GM12878 (cell line): ENCODE measurements at regions not wholly inside any gene's neighbourhood (a gene's known extent, or its start where the extent isn't known, plus 50 kb on each side); places are given as distances from the start of the nearest gene placed in this dataset.

ENCODE experiments used
- ATAC-seq: fragments of 200-7000 bp; cut with Tn5 transposase; 3 replicates; pipeline ENCODE4 v1.9.1; 2020; ENCODE audit warnings: mild to moderate bottlenecking, moderate library complexity
- BruUV-seq: library from RNA; stranded (reverse); fragments of 400-500 nt; replicated peaks from 2 replicates; lab custom pipeline; 2021; lab: Mats Ljungman, UMichigan
- CTCF ChIA-PET: fragments of 300-600 bp; sonication (Branson Sonifier 250); formaldehyde crosslinking; extraction: SDS; loops from one replicate; lab custom pipeline; 2021; ENCODE audit warnings: inconsistent platforms; lab: Yijun Ruan, JAX
- POLR2A ChIA-PET: fragments of 350-600 bp; formaldehyde crosslinking; extraction: SDS; loops from one replicate; lab custom pipeline; 2021; ENCODE audit warnings: inconsistent platforms; lab: Charles Lee
- RAD21 ChIA-PET: fragments of 300-600 bp; sonication (Branson Sonifier 250); formaldehyde crosslinking; loops from one replicate; lab custom pipeline; 2023; ENCODE audit warnings: antibody characterized with exemption; ENCODE audit not compliant: unreplicated experiment; lab: Charles Lee
- SMC1A ChIA-PET: fragments of 300-600 bp; sonication (Branson Sonifier 250); formaldehyde crosslinking; loops from one replicate; lab custom pipeline; 2023; ENCODE audit not compliant: unreplicated experiment, uncharacterized antibody; lab: Charles Lee
- DNase-seq: peaks from one replicate; pipeline ENCODE4 v3.0.0-alpha.2; 2011; ENCODE audit warnings: low read depth, low spot score
- FAIRE-seq: peaks from 3 replicates; lab custom pipeline; 2011; peaks lifted over from hg19 to GRCh38; lab: Jason Lieb, UNC
- H2AFZ ChIP-seq: 2 replicates; pipeline ENCODE4 v1.6.0; 2011; ENCODE audit warnings: low read depth, low read length, control low read depth; ENCODE audit not compliant: control insufficient read depth
- H3K27ac ChIP-seq: 2 replicates; pipeline ENCODE4 v1.5.1; 2011; ENCODE audit warnings: control low read depth; ENCODE audit not compliant: control insufficient read depth, insufficient read depth
- H3K27me3 ChIP-seq, 2 experiments: replicated peaks in 1 of 2; 2 replicates each; pipeline versions ENCODE4 v1.6.0 to v1.6.1; 2011; ENCODE audit warnings: low read length in 1 of 2; ENCODE audit not compliant: control insufficient read depth in 2 of 2, insufficient read depth in 2 of 2
- H3K36me3 ChIP-seq, 2 experiments: 2 replicates each; pipeline ENCODE4 v1.5.1; 2011; ENCODE audit warnings: low read length in 1 of 2; ENCODE audit not compliant: control insufficient read depth in 2 of 2, insufficient read depth in 2 of 2
- H3K4me1 ChIP-seq: 2 replicates; pipeline ENCODE4 v1.6.1; 2011; ENCODE audit warnings: mild to moderate bottlenecking, low read length, moderate library complexity, mixed read lengths; ENCODE audit not compliant: control insufficient read depth, insufficient read depth
- H3K4me2 ChIP-seq: 2 replicates; pipeline ENCODE4 v1.6.0; 2011; ENCODE audit warnings: control low read depth; ENCODE audit not compliant: control insufficient read depth, insufficient read depth
- H3K4me3 ChIP-seq: fragments of 200-600 bp; sonication (generic); 2 replicates; pipeline ENCODE4 v1.5.1; 2016
- H3K79me2 ChIP-seq: 2 replicates; pipeline ENCODE4 v1.6.0; 2011; ENCODE audit warnings: low read length; ENCODE audit not compliant: control insufficient read depth, insufficient read depth
- H3K9ac ChIP-seq: 2 replicates; pipeline ENCODE4 v1.8.0; 2011; ENCODE audit warnings: low read length, control low read depth, mixed read lengths; ENCODE audit not compliant: control insufficient read depth, insufficient read depth
- H3K9me3 ChIP-seq: replicated peaks from 3 replicates; pipeline ENCODE4 v1.5.1; 2011; ENCODE audit warnings: mild to moderate bottlenecking, low read length; ENCODE audit not compliant: control insufficient read depth, insufficient read depth
- H4K20me1 ChIP-seq: 2 replicates; pipeline ENCODE4 v1.6.0; 2011; ENCODE audit not compliant: control insufficient read depth, insufficient read depth
- FOS ChIP-seq: IDR thresholded peaks from 3 replicates; pipeline ENCODE4 v1.6.1; 2011; ENCODE audit warnings: borderline replicate concordance; ENCODE audit not compliant: insufficient read length; ENCODE audit errors: extremely low read depth
- GATAD2B ChIP-seq: fragments of 450-650 bp; conservative IDR thresholded peaks from 2 replicates; pipeline ENCODE4 v1.6.1; 2017; ENCODE audit warnings: low read depth, mild to moderate bottlenecking, moderate library complexity
- MYB ChIP-seq: fragments of 150-350 bp; IDR thresholded peaks from 2 replicates; pipeline ENCODE4 v1.6.1; 2014; ENCODE audit warnings: mild to moderate bottlenecking, low read depth, low read length, borderline replicate concordance
- NFXL1 ChIP-seq: fragments of 450-650 bp; IDR thresholded peaks from 2 replicates; pipeline ENCODE4 v1.6.1; 2017; ENCODE audit warnings: antibody characterized with exemption, mild to moderate bottlenecking, borderline replicate concordance
- NRF1 ChIP-seq: conservative IDR thresholded peaks from 2 replicates; pipeline ENCODE4 v1.6.1; 2011; ENCODE audit warnings: mild to moderate bottlenecking, low read depth, low read length, improper control_type of control experiment
- PAX8 ChIP-seq: fragments of 450-650 bp; IDR thresholded peaks from 2 replicates; pipeline ENCODE4 v1.6.1; 2017; ENCODE audit warnings: mild to moderate bottlenecking, moderate library complexity
- RCOR1 ChIP-seq: conservative IDR thresholded peaks from 2 replicates; pipeline ENCODE4 v1.6.1; 2012; ENCODE audit warnings: low read depth, low read length, improper control_type of control experiment
- TBL1XR1 ChIP-seq: IDR thresholded peaks from 2 replicates; pipeline ENCODE4 v1.6.1; 2012; ENCODE audit warnings: low read depth, low read length, improper control_type of control experiment
- WRNIP1 ChIP-seq: IDR thresholded peaks from 2 replicates; pipeline ENCODE4 v1.6.1; 2011; ENCODE audit warnings: low read depth, low read length, improper control_type of control experiment, borderline replicate concordance
- in situ Hi-C: fragments of 300-500 bp; cut with MboI; formaldehyde crosslinking; loops from 9 replicates; pipeline ENCODE4 v1.14.3; 2018; ENCODE audit warnings: mixed read lengths
- intact Hi-C: fragments of 100-400 bp; cut with micrococcal nuclease; formaldehyde crosslinking; loops from one replicate; pipeline ENCODE4 v1.14.2; 2022; ENCODE audit not compliant: unreplicated experiment
- TF ChIP-seq, protein P1 (sequence below): IDR thresholded peaks from 2 replicates; pipeline ENCODE4 v1.6.1; 2011; ENCODE audit warnings: low read depth, low read length, improper control_type of control experiment, borderline replicate concordance

GRCh38 chr3:106842151-106842550, 535.1 kb upstream of the CCDC54 start (continued):
- TF ChIP-seq, protein P1, sequence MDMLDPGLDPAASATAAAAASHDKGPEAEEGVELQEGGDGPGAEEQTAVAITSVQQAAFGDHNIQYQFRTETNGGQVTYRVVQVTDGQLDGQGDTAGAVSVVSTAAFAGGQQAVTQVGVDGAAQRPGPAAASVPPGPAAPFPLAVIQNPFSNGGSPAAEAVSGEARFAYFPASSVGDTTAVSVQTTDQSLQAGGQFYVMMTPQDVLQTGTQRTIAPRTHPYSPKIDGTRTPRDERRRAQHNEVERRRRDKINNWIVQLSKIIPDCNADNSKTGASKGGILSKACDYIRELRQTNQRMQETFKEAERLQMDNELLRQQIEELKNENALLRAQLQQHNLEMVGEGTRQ = no peak
- TF ChIP-seq PAX8 (no peak), NRF1 (no peak), NFXL1 (no peak), FOS (no peak), GATAD2B (no peak), TBL1XR1 (no peak), MYB (no peak), RCOR1 (no peak)

DNA sequence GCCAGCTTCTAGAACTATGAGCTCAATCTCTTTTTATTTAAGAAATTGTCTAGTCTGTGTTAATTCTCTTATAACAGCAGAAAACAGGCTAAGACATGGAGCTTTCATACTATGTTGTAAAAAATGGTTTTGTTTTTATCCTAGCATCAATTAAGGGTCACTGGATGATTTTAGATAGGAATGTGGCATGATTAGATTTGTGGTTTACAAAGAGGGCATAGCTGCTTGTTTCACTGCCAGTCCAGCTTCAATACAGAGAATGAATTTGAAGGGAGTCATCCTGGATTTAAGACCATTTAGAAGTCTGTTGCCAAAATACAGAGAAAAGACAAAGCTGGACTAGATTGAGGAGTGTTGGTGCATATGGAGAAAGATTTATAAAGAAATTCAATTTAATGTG, 532.6 kb upstream of the CCDC54 start:
- Histone ChIP-seq H3K4me3 (no peak overlapping the region), H4K20me1 (no peaks in the 10 kb centered on the region), H3K27me3 (no peaks in the 10 kb centered on the region), H3K4me2 (no peak overlapping the region), H3K9ac (no peak overlapping the region), H3K4me1 (no peaks in the 10 kb centered on the region), H3K9me3 (no peaks in the 10 kb centered on the region), H2AFZ (no peak overlapping the region), H3K36me3 (no peaks in the 10 kb centered on the region), H3K79me2 (no peaks in the 10 kb centered on the region), H3K27ac (no peak overlapping the region)
- in situ Hi-C loops (no loop called here), intact Hi-C loops (no loop called here)
- ATAC-seq = no peak
- SMC1A ChIA-PET = no interaction called here
- CTCF ChIA-PET = no interaction called here
- no TSS peak for BruUV-seq
- DNase-seq = no peak
- RAD21 ChIA-PET = no interaction called here
- POLR2A ChIA-PET = no interaction called here
- no peak for FAIRE-seq
- no peak for TF ChIP-seq WRNIP1
